22Rv1 (cell line): ENCODE measurements at regions not wholly inside any gene's neighbourhood (a gene's known extent, or its start where the extent isn't known, plus 50 kb on each side); places are given as distances from the start of the nearest gene placed in this dataset.
"Not testable (repeated sequence)": the region's sequence is repeated elsewhere in the genome, so short reads cannot be mapped to it uniquely, and the experiment has no call there.

Experiments used
- H3K27ac ChIP-seq: fragments of 450-650 bp; 2 replicates; pipeline ENCODE4 v1.5.1; 2017
- ZFX ChIP-seq: fragments of 450-650 bp; IDR thresholded peaks from 2 replicates; pipeline ENCODE4 v1.6.1; 2017; ENCODE audit warnings: antibody characterized with exemption, borderline replicate concordance
- TF ChIP-seq, protein P1 (sequence below): fragments of 450-650 bp; IDR thresholded peaks from 2 replicates; pipeline ENCODE4 v1.5.1; 2017; ENCODE audit warnings: mild to moderate bottlenecking

DNA sequence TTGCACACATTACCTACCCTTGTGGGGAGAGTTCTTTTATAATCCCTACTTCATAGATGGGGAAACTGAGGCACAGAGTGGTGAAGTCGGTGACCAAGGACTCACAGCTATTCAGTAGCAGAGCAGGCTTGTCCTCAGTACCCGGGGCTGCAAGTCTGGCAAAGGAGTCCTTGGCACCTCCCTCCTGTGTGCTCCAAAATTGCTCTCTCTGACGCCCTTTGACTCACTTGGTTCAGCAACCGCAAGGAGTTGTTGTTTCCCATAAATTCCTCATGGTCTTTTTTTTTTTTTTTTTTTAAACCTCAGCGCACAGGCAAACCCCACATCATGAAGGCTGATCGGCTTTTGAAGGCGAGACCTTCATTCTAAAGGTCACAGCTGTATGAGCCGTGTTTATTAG lies 143.2 kb downstream of the CEBPB start:
- no peak overlapping the region for H3K27ac ChIP-seq
- TF ChIP-seq, protein P1, sequence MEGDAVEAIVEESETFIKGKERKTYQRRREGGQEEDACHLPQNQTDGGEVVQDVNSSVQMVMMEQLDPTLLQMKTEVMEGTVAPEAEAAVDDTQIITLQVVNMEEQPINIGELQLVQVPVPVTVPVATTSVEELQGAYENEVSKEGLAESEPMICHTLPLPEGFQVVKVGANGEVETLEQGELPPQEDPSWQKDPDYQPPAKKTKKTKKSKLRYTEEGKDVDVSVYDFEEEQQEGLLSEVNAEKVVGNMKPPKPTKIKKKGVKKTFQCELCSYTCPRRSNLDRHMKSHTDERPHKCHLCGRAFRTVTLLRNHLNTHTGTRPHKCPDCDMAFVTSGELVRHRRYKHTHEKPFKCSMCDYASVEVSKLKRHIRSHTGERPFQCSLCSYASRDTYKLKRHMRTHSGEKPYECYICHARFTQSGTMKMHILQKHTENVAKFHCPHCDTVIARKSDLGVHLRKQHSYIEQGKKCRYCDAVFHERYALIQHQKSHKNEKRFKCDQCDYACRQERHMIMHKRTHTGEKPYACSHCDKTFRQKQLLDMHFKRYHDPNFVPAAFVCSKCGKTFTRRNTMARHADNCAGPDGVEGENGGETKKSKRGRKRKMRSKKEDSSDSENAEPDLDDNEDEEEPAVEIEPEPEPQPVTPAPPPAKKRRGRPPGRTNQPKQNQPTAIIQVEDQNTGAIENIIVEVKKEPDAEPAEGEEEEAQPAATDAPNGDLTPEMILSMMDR = no peak
- no peak for TF ChIP-seq ZFX

DNA sequence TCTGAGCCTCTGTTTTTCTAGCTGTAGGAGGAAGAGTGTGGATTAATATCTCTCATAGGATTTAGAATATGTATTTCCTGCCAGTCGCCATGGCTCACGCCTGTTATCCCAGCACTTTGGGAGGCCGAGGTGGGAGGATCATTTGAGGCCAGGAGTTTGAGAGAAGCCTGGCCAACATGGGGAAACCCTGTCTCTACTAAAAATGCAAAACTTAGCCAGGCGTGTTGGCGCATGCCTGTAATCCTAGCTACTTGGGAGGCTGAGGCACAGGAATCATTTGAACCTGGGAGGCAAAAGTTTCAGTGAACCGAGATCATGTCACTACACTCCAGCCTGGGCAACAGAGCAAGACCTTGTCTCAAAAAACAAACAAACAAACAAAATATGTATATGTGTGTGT lies 143.9 kb downstream of the CEBPB start:
- not testable (repeated sequence) for H3K27ac ChIP-seq

DNA sequence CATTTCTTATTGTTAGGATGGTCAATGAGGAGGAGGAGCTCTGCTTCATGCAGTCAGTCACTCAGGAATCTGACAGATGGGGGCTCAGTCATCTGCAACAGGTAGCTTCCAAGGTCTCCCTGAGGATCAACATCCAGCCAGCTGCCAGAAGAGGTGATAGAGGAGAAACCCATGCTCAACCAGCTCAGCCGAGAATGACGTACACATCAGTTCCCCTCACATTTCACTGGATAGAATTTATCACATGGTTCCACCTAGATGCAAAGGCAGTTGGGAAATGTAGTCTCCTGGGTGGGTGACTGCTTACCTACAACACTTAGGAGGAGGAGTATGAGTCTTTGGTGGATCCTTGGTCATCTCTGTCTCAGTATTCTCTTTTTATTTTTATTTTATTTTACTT lies 144.5 kb downstream of the CEBPB start:
- TF ChIP-seq, protein P1 = no peak
- no peak for TF ChIP-seq ZFX
- no peak overlapping the region for H3K27ac ChIP-seq

DNA sequence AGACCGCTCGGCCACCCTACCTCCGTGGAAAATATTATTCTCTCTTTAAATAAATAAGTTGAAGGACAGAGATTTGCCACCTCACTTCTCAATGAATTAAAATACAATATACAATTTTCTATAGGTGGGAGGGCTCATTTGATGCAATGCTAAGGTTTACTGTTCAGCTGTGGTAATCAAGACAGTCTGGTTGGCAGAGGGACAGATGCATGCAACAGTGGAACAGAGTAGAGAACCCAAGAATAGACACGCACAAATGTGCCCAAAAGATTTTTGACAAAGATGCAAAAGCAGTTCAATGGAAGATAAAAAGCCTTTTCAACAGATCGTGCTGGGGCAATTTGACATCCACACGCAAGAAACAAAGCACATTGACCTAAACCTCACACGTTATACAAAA lies 145.2 kb downstream of the CEBPB start:
- TF ChIP-seq, protein P1 = no peak
- no peak for TF ChIP-seq ZFX
- no peak overlapping the region for H3K27ac ChIP-seq

DNA sequence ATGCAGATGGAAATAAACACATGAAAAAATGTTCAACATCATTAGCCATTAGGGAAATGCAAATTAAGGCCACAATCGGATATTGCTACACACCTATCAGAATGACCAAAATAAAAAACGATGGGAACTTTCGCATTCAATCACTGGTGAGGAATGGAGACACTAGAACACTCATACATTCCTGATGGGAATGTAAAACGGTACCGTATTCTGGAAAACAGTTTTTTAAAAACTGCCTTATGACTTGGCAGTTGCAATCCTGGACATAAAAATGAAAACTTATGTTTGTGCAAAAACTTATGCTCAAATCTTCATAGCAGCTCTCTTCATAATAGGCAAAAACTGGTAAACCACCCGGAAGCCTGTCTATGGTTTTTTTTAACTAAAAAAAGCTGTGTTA lies 146.0 kb downstream of the CEBPB start:
- H3K27ac ChIP-seq = no peak overlapping the region
- TF ChIP-seq, protein P1 = no peak
- no peak for TF ChIP-seq ZFX

DNA sequence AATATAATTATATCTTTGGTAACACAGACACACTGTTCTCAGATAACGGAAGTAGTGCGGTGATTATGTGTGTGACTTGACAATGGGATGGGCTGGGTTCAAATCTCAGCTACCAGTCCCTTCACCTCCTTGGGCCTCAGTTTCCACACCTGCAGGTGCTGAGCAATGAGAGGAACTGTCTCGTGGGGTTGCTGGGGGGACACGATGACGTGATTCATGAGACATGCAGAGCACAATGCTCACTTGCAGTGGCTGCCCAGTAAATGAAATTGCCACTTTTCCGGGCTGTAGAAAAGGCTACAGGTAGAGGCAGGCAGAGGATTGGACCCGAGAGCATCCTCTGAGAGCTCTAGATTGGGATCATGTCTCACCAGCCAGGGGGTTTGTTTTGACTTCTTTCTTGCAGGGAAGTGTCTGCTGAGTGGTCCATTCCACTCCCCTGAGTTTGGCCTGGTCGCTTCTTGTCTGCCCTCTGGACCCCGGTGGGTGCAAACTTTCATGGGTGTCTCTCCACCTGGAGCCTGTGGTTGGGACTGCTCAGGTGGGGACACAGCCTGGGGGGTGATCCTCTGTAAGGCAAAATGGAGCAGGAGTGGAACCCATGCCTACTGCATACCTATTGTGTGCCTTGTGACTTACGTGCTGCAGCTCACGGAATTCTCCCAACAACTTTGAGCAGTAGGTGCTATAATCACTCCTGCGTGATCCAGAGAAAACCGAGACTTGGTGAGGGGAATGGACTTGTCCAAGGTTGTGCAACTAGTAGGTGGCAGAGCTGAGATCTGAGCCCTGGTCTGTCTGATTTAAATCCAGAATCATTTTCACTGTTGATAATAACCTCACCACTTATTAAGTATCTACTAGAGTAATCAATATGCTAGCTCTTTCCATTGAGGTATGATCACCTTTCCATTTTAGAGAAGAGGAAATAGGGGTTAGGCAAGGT lies 147.2 kb downstream of the CEBPB start:
- no peak overlapping the region for H3K27ac ChIP-seq
- TF ChIP-seq, protein P1 = no peak
- no peak for TF ChIP-seq ZFX

DNA sequence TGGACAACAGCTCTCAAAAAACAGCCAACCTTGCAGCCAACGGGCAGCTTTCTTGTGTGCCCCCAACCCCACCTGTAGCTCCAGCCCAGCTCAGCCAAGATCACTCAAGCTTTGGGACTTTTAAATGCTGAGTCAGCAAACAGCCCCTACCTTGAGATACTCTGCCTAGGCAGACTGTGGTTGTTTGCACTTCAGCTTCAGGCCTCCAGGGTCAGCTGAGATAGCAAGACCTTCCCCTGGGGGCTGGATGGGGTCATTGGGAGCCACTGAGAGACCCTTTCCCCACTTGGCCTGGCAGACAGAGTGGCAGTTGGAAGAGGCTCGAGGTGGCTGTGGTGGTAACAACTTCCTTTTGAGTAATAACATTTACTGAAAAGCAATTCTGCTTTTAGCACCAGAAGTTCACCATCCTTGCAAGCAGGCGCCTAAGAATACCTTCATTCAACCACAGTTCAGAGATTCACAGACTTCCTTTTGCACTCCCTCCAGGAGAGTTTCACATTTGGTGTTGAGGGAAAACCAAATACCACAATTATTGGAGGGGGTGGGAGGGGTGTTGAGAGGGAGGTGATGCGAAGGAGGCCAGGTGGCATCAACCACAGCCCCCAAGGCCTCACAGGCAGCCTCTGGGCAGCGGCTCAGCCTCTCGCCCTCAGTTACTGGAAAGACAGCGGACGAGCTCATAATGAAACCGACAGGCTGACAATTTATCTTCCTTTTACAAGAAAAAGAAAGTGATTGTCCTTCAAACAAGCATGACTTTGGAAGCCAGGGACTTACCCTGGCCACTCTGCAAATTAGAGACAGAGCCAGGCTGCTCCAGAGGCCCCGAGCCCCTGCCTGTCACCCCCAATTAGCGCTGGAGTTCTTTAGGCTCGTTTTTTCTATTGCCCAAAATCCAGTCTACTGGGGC lies 148.1 kb downstream of the CEBPB start:
- H3K27ac ChIP-seq = no peak overlapping the region
- TF ChIP-seq, protein P1 = no peak
- TF ChIP-seq ZFX = no peak
